AG04450 (cell line): ENCODE measurements at regions not wholly inside any gene's neighbourhood (a gene's known extent, or its start where the extent isn't known, plus 50 kb on each side); places are given as distances from the start of the nearest gene placed in this dataset.

Source experiments
- CTCF ChIA-PET: fragments of 300-600, 350-600 bp; formaldehyde crosslinking; extraction: SDS; loops from one replicate; lab custom pipeline; 2022; ENCODE audit warnings: antibody characterized with exemption, inconsistent platforms; lab: Charles Lee
- POLR2A ChIA-PET: fragments of 350-600 bp; formaldehyde crosslinking; extraction: SDS; loops from one replicate; lab custom pipeline; 2021; ENCODE audit warnings: antibody characterized with exemption, inconsistent platforms; lab: Yijun Ruan, JAX
- DNase-seq: peaks from one replicate; pipeline ENCODE4 v3.0.0-alpha.2; 2011; ENCODE audit warnings: low read depth, low spot score
- H3K27ac ChIP-seq: one replicate; pipeline ENCODE4 v1.5.1; 2012; ENCODE audit warnings: low read depth, low read length, control low read depth
- H3K27me3 ChIP-seq: one replicate; pipeline ENCODE4 v1.6.0; 2012; ENCODE audit warnings: low read length; ENCODE audit not compliant: control insufficient read depth, insufficient read depth
- H3K4me3 ChIP-seq: 2 replicates; pipeline ENCODE4 v1.5.1; 2011; ENCODE audit warnings: mild to moderate bottlenecking, low read depth, low read length, control low read depth
- H3K9me3 ChIP-seq: 2 replicates; pipeline ENCODE4 v1.5.1; 2012; ENCODE audit warnings: low read length; ENCODE audit not compliant: control insufficient read depth, insufficient read depth
- TF ChIP-seq, protein P1 (sequence below): IDR thresholded peaks from 2 replicates; pipeline ENCODE4 v1.5.1; 2011; ENCODE audit warnings: low read depth, low read length, control low read depth, inconsistent platforms

GRCh38 chr14:66359500-66359899, 126.7 kb upstream of the CCDC196 start:
- CTCF ChIA-PET: interaction anchor here (0.5 to 3.0 kb wide), 63 partner anchors 8 to 1362 kb away, joined by 3 to 31 read pairs (median 5); partner anchors contain the start of genes ATP6V1D, EIF2S1 and PIGH

DNA sequence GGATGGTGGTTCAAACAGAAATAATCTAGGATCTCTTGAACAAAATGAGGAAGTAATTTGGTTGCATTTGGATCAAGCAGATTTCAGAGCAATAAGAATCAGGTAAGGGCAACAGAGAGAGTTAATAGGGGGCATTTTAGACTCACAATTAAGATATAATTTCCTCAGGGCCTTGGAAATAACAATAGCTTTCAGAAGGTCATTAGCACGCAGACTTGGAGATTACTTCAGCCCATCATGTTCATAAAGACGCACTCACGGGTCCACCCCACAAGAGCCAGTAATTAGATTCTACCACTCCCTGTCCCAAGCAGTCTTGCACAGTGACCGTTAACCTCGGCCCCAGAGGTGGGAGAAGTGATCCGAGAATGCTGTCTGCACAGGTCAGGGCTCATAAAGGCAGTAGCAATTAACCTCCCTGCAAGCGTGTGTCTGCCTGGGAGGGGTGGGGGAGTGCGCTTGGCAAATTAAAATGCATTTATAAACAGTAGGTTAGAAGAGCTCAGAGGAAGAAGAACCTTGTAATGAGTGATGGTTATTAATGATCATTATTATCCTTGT, 125.7 kb upstream of the CCDC196 start:
- H3K9me3 ChIP-seq: no peaks in the 10 kb centered on the region
- ChIA-PET POLR2A (no interaction called here), CTCF (interaction anchor here (0.8 to 3.0 kb wide), 22 partner anchors 7 to 1344 kb away, joined by 3 to 27 read pairs (median 6); partner anchors contain the start of genes ATP6V1D, EIF2S1 and PIGH)
- no peak for DNase-seq
- no peaks in the 10 kb centered on the region for H3K27me3 ChIP-seq
- no peak overlapping the region for H3K27ac ChIP-seq
- TF ChIP-seq, protein P1, sequence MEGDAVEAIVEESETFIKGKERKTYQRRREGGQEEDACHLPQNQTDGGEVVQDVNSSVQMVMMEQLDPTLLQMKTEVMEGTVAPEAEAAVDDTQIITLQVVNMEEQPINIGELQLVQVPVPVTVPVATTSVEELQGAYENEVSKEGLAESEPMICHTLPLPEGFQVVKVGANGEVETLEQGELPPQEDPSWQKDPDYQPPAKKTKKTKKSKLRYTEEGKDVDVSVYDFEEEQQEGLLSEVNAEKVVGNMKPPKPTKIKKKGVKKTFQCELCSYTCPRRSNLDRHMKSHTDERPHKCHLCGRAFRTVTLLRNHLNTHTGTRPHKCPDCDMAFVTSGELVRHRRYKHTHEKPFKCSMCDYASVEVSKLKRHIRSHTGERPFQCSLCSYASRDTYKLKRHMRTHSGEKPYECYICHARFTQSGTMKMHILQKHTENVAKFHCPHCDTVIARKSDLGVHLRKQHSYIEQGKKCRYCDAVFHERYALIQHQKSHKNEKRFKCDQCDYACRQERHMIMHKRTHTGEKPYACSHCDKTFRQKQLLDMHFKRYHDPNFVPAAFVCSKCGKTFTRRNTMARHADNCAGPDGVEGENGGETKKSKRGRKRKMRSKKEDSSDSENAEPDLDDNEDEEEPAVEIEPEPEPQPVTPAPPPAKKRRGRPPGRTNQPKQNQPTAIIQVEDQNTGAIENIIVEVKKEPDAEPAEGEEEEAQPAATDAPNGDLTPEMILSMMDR: no peak
- no peak overlapping the region for H3K4me3 ChIP-seq

More at GRCh38 chr14:66359500-66359899, 126.7 kb upstream of the CCDC196 start:
- H3K27ac ChIP-seq: no peak overlapping the region
- peak; percentile 50 for DNase-seq
- H3K4me3 ChIP-seq: no peak overlapping the region
- TF ChIP-seq, protein P1: peak; percentile 71
- H3K9me3 ChIP-seq: no peaks in the 10 kb centered on the region
- POLR2A ChIA-PET: no interaction called here
- no peaks in the 10 kb centered on the region for H3K27me3 ChIP-seq

DNA sequence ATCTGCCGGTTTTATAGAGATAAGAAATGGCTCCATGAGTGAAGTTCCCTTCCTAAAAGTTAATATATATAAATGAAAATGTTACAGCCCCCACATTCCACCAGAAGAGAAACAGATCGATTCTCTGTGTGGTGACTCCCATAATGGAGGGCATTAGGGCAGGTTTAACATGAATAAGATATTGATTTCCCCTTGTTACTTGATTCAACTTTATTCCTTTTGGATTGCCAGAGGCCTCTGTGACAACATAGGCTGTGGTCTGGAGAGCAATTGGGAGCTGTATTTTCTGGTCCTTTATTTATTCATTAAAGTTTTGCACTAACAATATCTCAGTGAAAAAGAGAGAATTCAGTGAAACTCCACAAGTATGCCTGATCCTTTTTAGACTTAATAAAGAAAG, 125.2 kb upstream of the CCDC196 start:
- no peaks in the 10 kb centered on the region for H3K9me3 ChIP-seq
- CTCF ChIA-PET: interaction anchor here (1.4 to 3.0 kb wide), 4 partner anchors 42 to 1343 kb away, joined by 3 to 27 read pairs (median 17); no protein-coding TSS in a partner anchor
- POLR2A ChIA-PET: no interaction called here

GRCh38 chr14:66365388-66365787, 120.8 kb upstream of the CCDC196 start:
- ChIA-PET CTCF (no interaction called here), POLR2A (no interaction called here)
- H3K27me3 ChIP-seq: no peaks in the 10 kb centered on the region
- H3K27ac ChIP-seq: no peak overlapping the region
- no peak overlapping the region for H3K4me3 ChIP-seq
- TF ChIP-seq, protein P1: no peak
- no peak for DNase-seq
- no peaks in the 10 kb centered on the region for H3K9me3 ChIP-seq

More for the DNA sequence above, 125.2 kb upstream of the CCDC196 start:
- TF ChIP-seq, protein P1: no peak
- no peaks in the 10 kb centered on the region for H3K27me3 ChIP-seq
- no peak for DNase-seq
- H3K27ac ChIP-seq: no peak overlapping the region
- no peak overlapping the region for H3K4me3 ChIP-seq

DNA sequence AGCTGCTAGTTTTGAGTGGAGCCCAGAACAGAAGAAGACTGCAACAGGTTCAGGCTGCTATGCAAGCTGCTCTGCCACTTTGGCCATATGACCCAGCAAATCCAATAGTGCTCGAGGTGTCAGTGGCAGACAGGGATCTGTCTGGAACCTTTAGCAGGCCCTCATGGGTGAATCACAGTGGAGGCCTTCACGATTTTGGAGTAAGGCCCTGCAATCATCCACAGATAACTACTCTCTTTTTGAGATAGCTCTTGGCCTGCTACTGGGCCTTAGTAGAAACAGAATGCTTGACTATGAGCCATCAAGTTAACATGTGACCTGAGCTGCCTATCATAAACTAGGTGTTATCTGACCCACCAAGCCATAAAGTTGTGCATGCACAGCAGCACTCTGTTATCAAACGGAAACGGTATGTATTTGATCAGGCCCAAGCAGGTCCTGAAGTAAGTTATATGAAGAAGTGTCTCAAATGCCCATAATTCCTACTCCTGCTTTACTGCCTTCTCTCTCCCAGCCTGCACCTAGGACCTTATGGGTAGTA, 116.9 kb upstream of the CCDC196 start:
- Histone ChIP-seq H3K4me3 (no peak overlapping the region), H3K27ac (no peak overlapping the region), H3K9me3 (no peaks in the 10 kb centered on the region), H3K27me3 (no peaks in the 10 kb centered on the region)
- DNase-seq: no peak
- TF ChIP-seq, protein P1: no peak
- ChIA-PET POLR2A (no interaction called here), CTCF (no interaction called here)
